NT2/D1 (cell line): ENCODE measurements at regions not wholly inside any gene's neighbourhood (a gene's known extent, or its start where the extent isn't known, plus 50 kb on each side); places are given as distances from the start of the nearest gene placed in this dataset.

Experiments used
- DNase-seq: peaks from one replicate; pipeline ENCODE4 v3.0.0-alpha.2; 2011; ENCODE audit warnings: low read depth, low spot score
- H3K27me3 ChIP-seq: 2 replicates; pipeline ENCODE4 v1.6.0; 2011; ENCODE audit warnings: mild to moderate bottlenecking; ENCODE audit not compliant: insufficient read length, insufficient read depth
- H3K36me3 ChIP-seq: 2 replicates; pipeline ENCODE4 v1.6.1; 2011; ENCODE audit warnings: mild to moderate bottlenecking, low read length, mixed read lengths; ENCODE audit not compliant: insufficient read depth, insufficient read length
- H3K4me1 ChIP-seq: 2 replicates; pipeline ENCODE4 v1.5.1; 2011; ENCODE audit not compliant: insufficient read depth, insufficient read length
- H3K4me3 ChIP-seq: 2 replicates; pipeline ENCODE4 v1.5.1; 2011; ENCODE audit warnings: low read depth; ENCODE audit not compliant: insufficient read length
- H3K9ac ChIP-seq: 2 replicates; pipeline ENCODE4 v1.6.0; 2011; ENCODE audit warnings: low read depth; ENCODE audit not compliant: insufficient read length
- H3K9me3 ChIP-seq: 2 replicates; pipeline ENCODE4 v1.5.1; 2011; ENCODE audit warnings: mild to moderate bottlenecking, low read length; ENCODE audit not compliant: insufficient read depth
- SUZ12 ChIP-seq: IDR thresholded peaks from 2 replicates; pipeline ENCODE4 v1.6.1; 2011; ENCODE audit not compliant: insufficient read length, insufficient read depth; ENCODE audit errors: extremely low read depth
- YY1 ChIP-seq: IDR thresholded peaks from 2 replicates; pipeline ENCODE4 v1.6.1; 2011; ENCODE audit not compliant: insufficient read length, insufficient read depth
- ZNF274 ChIP-seq: IDR thresholded peaks from 2 replicates; pipeline ENCODE4 v1.6.1; 2011; ENCODE audit warnings: mild to moderate bottlenecking, low read depth, low read length

- Histone ChIP-seq H3K4me3 (no peak overlapping the region), H3K36me3 (no peaks in the 10 kb centered on the region), H3K27me3 (no peaks in the 10 kb centered on the region), H3K4me1 (peaks cover 19% of the 10 kb centered on the region), H3K9ac (no peak overlapping the region), H3K9me3 (peaks cover 4% of the 10 kb centered on the region; the same call in 1 of the 2 replicates)
- TF ChIP-seq ZNF274 (no peak), SUZ12 (no peak), YY1 (no peak)
- DNase-seq: peak; percentile 18
Observed at GRCh38 chr20:57811374-57812020, 101.7 kb upstream of the PMEPA1 start.

DNA sequence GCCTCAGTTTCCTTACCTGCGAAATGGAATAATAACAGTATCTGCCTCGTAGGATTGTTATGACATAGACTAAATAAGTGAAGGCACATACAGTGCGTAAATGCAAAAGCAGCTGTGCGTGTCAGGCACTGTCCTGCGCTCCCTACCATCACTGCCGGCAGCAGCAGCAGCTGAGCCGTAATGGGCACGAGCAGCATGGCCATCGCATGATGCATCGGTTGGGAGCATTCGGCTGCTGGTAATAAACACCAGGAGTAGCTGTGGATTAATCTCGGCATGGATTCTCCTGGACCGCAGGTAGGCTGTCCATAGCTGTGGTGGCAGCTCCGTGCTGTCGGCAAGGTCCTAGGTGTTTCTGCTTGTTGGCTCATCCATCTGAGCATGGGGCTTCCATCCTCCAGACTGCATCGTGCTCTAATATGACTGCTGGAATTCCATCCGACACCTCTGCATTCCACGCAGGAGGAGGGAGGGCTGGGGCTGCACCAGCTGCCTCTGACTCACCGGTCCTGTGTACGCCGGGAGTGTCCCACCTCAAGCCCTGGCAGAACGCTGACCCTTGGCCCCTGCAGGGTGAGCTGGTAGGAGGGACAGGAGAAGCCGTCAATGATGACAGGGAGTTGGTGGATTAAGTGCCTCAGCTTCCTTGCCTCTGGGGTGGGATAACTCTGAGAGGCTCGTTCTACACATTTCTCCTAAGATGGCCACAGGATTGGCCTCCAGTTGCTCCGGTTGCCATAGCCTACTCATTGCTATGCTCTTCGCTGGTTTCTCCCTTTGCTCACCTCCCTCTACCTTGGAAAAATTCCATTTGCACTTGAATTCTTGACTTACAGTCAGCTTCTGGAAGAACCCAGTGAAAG is 100.9 kb upstream of the PMEPA1 start:
- no peak for DNase-seq
- H3K9ac ChIP-seq: no peak overlapping the region
- H3K9me3 ChIP-seq: peaks cover 4% of the 10 kb centered on the region; the same call in 1 of the 2 replicates
- H3K4me1 ChIP-seq: peaks cover 19% of the 10 kb centered on the region
- no peaks in the 10 kb centered on the region for H3K27me3 ChIP-seq
- no peak overlapping the region for H3K4me3 ChIP-seq
- no peak for TF ChIP-seq ZNF274
- no peak for TF ChIP-seq SUZ12
- no peak for TF ChIP-seq YY1
- H3K36me3 ChIP-seq: no peaks in the 10 kb centered on the region

DNA sequence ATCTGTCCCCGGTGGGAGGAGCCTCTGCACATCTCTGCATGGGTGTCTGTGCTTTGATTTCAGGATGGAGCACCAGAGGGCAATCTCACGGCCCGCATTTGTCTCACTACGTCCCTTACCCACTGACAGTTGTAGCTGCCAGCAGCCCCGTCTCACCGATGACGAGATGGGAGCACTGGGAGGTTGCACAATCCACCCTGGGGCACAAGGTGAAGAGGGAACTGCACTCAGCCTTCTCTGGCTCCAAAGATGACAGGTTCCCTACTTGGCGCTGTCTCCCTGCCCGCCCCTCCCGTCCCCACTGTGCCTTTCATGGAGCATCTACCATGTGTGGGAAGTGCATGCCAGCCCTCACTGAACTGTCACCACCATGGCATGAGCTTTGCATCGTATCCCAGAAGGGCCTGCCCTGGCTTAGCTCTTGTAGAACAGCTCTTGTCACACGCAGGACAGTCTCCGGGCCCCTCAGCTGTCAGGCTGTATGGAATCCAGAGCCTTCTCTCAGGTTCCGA is 99.9 kb upstream of the PMEPA1 start:
- Histone ChIP-seq H3K4me1 (peaks cover 19% of the 10 kb centered on the region), H3K9me3 (peaks cover 3% of the 10 kb centered on the region; the same call in 1 of the 2 replicates), H3K27me3 (no peaks in the 10 kb centered on the region), H3K9ac (no peak overlapping the region), H3K4me3 (no peak overlapping the region), H3K36me3 (no peaks in the 10 kb centered on the region)
- TF ChIP-seq ZNF274 (no peak), YY1 (no peak), SUZ12 (no peak)
- no peak for DNase-seq

DNA sequence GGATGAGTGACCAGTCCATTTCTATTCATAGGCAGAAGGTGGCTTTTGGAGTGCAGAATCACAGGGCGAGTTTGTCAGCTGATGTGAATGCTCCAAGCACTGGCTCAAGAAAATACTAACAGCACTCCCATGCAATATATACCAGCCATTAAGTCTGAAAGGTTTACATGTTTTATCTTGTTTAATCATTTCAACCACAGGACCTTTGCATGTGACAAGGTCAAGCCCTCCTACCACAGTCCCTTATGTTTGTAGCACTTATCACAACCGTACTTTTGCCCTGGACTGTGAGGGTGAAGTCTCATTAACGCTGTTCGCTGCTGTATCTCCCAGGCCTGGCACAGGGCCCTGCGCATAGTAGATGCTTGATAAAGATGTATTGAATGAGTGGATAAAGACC is 99.3 kb upstream of the PMEPA1 start:
- H3K27me3 ChIP-seq: no peaks in the 10 kb centered on the region

DNA sequence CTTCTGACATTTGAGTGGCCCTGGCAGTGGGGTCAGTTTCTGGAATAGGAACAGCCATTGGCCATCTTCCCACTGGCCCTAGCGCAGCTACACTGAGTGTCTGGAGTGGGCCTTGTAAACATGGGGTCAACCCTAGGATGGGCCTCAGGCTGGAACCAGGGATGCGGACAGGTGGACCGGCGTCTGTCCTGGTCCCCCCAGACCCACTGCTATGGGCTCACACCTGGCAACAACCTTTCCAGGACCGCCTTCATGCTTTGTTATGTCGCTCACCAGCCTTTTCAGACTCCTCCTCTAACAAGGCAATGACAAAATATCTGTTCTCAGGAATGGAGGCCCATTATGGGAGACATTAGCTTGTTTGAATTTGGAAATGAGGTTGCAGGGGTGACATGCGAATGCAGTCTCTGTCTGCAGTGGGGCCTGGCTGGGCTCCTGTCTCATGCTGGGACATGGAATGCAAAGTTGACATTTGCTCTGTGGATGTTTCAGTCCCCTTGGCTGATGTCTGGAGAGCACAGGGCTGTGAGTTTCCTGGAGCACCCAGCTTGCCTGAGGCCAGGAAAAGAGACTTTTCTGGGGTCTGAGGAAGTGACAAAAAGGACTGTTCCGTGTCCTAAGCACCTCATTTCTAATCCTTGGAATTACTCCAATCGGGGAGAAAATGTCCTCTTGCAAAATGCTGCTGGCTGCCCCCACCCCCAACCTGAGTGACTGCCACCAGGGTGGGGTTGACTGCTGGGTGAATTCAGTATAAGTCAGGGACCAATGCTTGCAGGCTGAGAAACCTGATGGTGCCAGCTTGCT is 98.7 kb upstream of the PMEPA1 start:
- Histone ChIP-seq H3K4me1 (peaks cover 19% of the 10 kb centered on the region), H3K27me3 (no peaks in the 10 kb centered on the region), H3K9ac (no peak overlapping the region), H3K4me3 (no peak overlapping the region), H3K9me3 (no peaks in the 10 kb centered on the region), H3K36me3 (no peaks in the 10 kb centered on the region)
- DNase-seq: peak; percentile 35
- TF ChIP-seq YY1: no peak
- TF ChIP-seq SUZ12: no peak
- no peak for TF ChIP-seq ZNF274

More for the DNA sequence above, 99.3 kb upstream of the PMEPA1 start:
- Histone ChIP-seq H3K4me3 (no peak overlapping the region), H3K9ac (no peak overlapping the region), H3K36me3 (no peaks in the 10 kb centered on the region), H3K4me1 (peaks cover 19% of the 10 kb centered on the region), H3K9me3 (no peaks in the 10 kb centered on the region)
- no peak for DNase-seq
- TF ChIP-seq YY1 (no peak), SUZ12 (no peak), ZNF274 (no peak)

GRCh38 chr20:57807401-57808263 is 97.8 kb upstream of the PMEPA1 start:
- Histone ChIP-seq H3K4me3 (no peak overlapping the region), H3K4me1 (peaks cover 19% of the 10 kb centered on the region), H3K27me3 (no peaks in the 10 kb centered on the region), H3K9me3 (no peaks in the 10 kb centered on the region), H3K9ac (no peak overlapping the region), H3K36me3 (no peaks in the 10 kb centered on the region)
- TF ChIP-seq ZNF274 (no peak), SUZ12 (no peak), YY1 (no peak)
- no peak for DNase-seq
